Smooth muscle cell (in vitro differentiated cells): ENCODE measurements at regions not wholly inside any gene's neighbourhood (a gene's known extent, or its start where the extent isn't known, plus 50 kb on each side); places are given as distances from the start of the nearest gene placed in this dataset.

ENCODE experiments used
- DNase-seq: peaks from one replicate; lab custom pipeline; 2025; ENCODE audit not compliant: unreplicated experiment; lab: John Stamatoyannopoulos, UW
- H2AFZ ChIP-seq: fragments of 200-600 bp; sonication (generic); 2 replicates; pipeline ENCODE4 v1.6.0; 2016; ENCODE audit warnings: antibody characterized with exemption, low read depth, mild to moderate bottlenecking
- H3F3A ChIP-seq: fragments of 200-600 bp; sonication (generic); 2 replicates; pipeline ENCODE4 v1.6.0; 2017; ENCODE audit warnings: antibody characterized with exemption, low read depth
- H3K27ac ChIP-seq: fragments of 200-600 bp; sonication (generic); 2 replicates; pipeline ENCODE4 v1.5.1; 2016; ENCODE audit warnings: low read depth, mild to moderate bottlenecking
- H3K27me3 ChIP-seq: fragments of 200-600 bp; sonication (generic); 2 replicates; pipeline ENCODE4 v1.6.1; 2016; ENCODE audit warnings: low read depth, mild to moderate bottlenecking
- H3K36me3 ChIP-seq: fragments of 200-600 bp; sonication (generic); 2 replicates; pipeline ENCODE4 v1.5.1; 2016; ENCODE audit warnings: low read depth
- H3K4me1 ChIP-seq: fragments of 200-600 bp; sonication (generic); 2 replicates; pipeline ENCODE4 v1.5.1; 2016; ENCODE audit warnings: low read depth
- H3K4me2 ChIP-seq: fragments of 200-600 bp; sonication (generic); 2 replicates; pipeline ENCODE4 v1.6.0; 2016; ENCODE audit warnings: mild to moderate bottlenecking
- H3K4me3 ChIP-seq: fragments of 200-600 bp; sonication (generic); 2 replicates; pipeline ENCODE4 v1.5.1; 2016; ENCODE audit warnings: mild to moderate bottlenecking
- H3K79me2 ChIP-seq: fragments of 200-600 bp; sonication (generic); 2 replicates; pipeline ENCODE4 v1.6.0; 2016; ENCODE audit warnings: low read depth, mild to moderate bottlenecking
- H3K9ac ChIP-seq: fragments of 200-600 bp; sonication (generic); 2 replicates; pipeline ENCODE4 v1.6.0; 2016; ENCODE audit warnings: low read depth
- H3K9me3 ChIP-seq: fragments of 200-600 bp; sonication (generic); replicated peaks from 2 replicates; pipeline ENCODE4 v1.5.1; 2016; ENCODE audit warnings: low read depth
- H4K20me1 ChIP-seq: fragments of 200-600 bp; sonication (generic); 2 replicates; pipeline ENCODE4 v1.6.0; 2016; ENCODE audit warnings: low read depth
- CTCF ChIP-seq: fragments of 200-600 bp; sonication (generic); IDR thresholded peaks from 2 replicates; pipeline ENCODE4 v1.5.1; 2017; ENCODE audit warnings: borderline replicate concordance, mild to moderate bottlenecking, antibody characterized with exemption; ENCODE audit not compliant: insufficient read depth, poor library complexity, severe bottlenecking
- WGBS: methylation state at CpG from one replicate; pipeline ENCODE4 v1.1.7; 2016; ENCODE audit warnings: low lambda C conversion rate; 5-methylcytosine and 5-hydroxymethylcytosine counted together

- TF ChIP-seq CTCF: no peak
- no peaks in the 10 kb centered on the region for H3K27me3 ChIP-seq
- H3K9me3 ChIP-seq: no peaks in the 10 kb centered on the region
- no peaks in the 10 kb centered on the region for H3K36me3 ChIP-seq
- H3K4me3 ChIP-seq: no peak overlapping the region
- WGBS: 49% methylated on average over 5 of the region's 5 CpGs
- H4K20me1 ChIP-seq: no peaks in the 10 kb centered on the region
- no peak for DNase-seq
- peaks cover 10% of the 10 kb centered on the region for H3F3A ChIP-seq
- H2AFZ ChIP-seq: no peak overlapping the region
- H3K4me2 ChIP-seq: peak overlapping the region; percentile 71
- H3K4me1 ChIP-seq: peaks cover 10% of the 10 kb centered on the region
- peaks cover 6% of the 10 kb centered on the region for H3K79me2 ChIP-seq
- peak overlapping the region; percentile 90 for H3K27ac ChIP-seq
- no peak overlapping the region for H3K9ac ChIP-seq
These were observed 144.2 kb upstream of the COL5A1 start for GRCh38 chr9:134497283-134497860.

- Histone ChIP-seq H3K9me3 (no peaks in the 10 kb centered on the region), H3K36me3 (no peaks in the 10 kb centered on the region), H4K20me1 (no peaks in the 10 kb centered on the region), H2AFZ (no peak overlapping the region), H3K4me1 (peaks cover 4% of the 10 kb centered on the region), H3K79me2 (peaks cover 6% of the 10 kb centered on the region), H3K4me2 (no peak overlapping the region), H3K9ac (no peak overlapping the region), H3K27me3 (no peaks in the 10 kb centered on the region), H3F3A (peaks cover 10% of the 10 kb centered on the region), H3K27ac (peak overlapping the region; percentile 90), H3K4me3 (no peak overlapping the region)
- DNase-seq: no peak
- no peak for TF ChIP-seq CTCF
- 96% methylated on average over 1 of the region's 1 CpG for WGBS
These were observed 142.8 kb upstream of the COL5A1 start for GRCh38 chr9:134498814-134499166.

- Histone ChIP-seq H3K27ac (peak overlapping the region; percentile 99), H3K4me2 (no peak overlapping the region), H4K20me1 (no peaks in the 10 kb centered on the region), H3K4me3 (no peak overlapping the region), H3K4me1 (peaks cover 4% of the 10 kb centered on the region), H3K9me3 (no peaks in the 10 kb centered on the region), H3K27me3 (no peaks in the 10 kb centered on the region), H3F3A (peaks cover 10% of the 10 kb centered on the region), H3K79me2 (peaks cover 6% of the 10 kb centered on the region), H2AFZ (no peak overlapping the region), H3K9ac (no peak overlapping the region), H3K36me3 (no peaks in the 10 kb centered on the region)
- no peak for DNase-seq
- TF ChIP-seq CTCF: no peak
- WGBS: 93% methylated on average over 43 of the region's 44 CpGs
These were observed 140.5 kb upstream of the COL5A1 start for GRCh38 chr9:134500931-134501760.
